ENCODE measurements at regions not wholly inside any gene's neighbourhood (a gene's known extent, or its start where the extent isn't known, plus 50 kb on each side); places are given as distances from the start of the nearest gene placed in this dataset.

DNA sequence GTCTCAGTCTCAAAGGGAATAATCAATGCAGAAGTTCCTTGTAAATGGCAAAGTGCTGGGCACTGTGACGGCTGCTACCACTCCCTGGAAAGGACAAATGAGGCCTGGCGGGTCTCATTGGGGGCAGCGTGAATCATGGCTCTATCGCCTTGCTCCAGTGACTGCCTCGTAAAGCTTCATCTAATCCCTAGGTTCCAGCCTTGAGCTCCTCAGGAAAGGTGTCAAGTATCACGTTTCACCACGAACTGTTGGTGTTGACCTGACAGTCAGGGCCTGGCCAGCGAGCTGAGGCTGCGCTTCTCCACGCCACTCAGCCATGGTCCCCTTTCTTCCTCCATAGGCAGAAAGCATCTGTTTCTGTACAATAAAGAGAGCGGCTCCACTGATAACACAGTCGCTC is 126.7 kb upstream of the ZNF32 start:
- H2AFZ ChIP-seq (ENCODE audit: low read length) = no peak overlapping the region
- H3K27me3 ChIP-seq (ENCODE audit: insufficient read depth, low read length, poor library complexity, severe bottlenecking) = no peaks in the 10 kb centered on the region
- H3K4me2 ChIP-seq (ENCODE audit: low read depth, low read length, poor library complexity, severe bottlenecking) = no peak overlapping the region
- TF ChIP-seq, protein P1, sequence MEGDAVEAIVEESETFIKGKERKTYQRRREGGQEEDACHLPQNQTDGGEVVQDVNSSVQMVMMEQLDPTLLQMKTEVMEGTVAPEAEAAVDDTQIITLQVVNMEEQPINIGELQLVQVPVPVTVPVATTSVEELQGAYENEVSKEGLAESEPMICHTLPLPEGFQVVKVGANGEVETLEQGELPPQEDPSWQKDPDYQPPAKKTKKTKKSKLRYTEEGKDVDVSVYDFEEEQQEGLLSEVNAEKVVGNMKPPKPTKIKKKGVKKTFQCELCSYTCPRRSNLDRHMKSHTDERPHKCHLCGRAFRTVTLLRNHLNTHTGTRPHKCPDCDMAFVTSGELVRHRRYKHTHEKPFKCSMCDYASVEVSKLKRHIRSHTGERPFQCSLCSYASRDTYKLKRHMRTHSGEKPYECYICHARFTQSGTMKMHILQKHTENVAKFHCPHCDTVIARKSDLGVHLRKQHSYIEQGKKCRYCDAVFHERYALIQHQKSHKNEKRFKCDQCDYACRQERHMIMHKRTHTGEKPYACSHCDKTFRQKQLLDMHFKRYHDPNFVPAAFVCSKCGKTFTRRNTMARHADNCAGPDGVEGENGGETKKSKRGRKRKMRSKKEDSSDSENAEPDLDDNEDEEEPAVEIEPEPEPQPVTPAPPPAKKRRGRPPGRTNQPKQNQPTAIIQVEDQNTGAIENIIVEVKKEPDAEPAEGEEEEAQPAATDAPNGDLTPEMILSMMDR (conservative IDR thresholded peaks at IDR 0.05; ENCODE audit: low read length) = no peak
- no peak for TF ChIP-seq EZH2phosphoT487 (IDR thresholded peaks at IDR 0.05; ENCODE audit: borderline replicate concordance)
- H3K79me2 ChIP-seq (ENCODE audit: insufficient read depth, low read length) = no peaks in the 10 kb centered on the region
- H3K9ac ChIP-seq (ENCODE audit: low read depth, low read length, poor library complexity, severe bottlenecking) = no peak overlapping the region
- H3K9me2 ChIP-seq (replicated peaks; ENCODE audit: low read depth, low read length) = no peaks in the 10 kb centered on the region
- peaks cover 7% of the 10 kb centered on the region; the same call in 1 of the 2 replicates for H3K9me3 ChIP-seq (ENCODE audit: insufficient read depth, low read depth, low read length)
- peaks cover 49% of the 10 kb centered on the region for H3K4me1 ChIP-seq (ENCODE audit: insufficient read depth, low read length, poor library complexity, severe bottlenecking)
- H3K4me3 ChIP-seq (ENCODE audit: low read length, poor library complexity, severe bottlenecking) = no peak overlapping the region
- no peaks in the 10 kb centered on the region for H3K36me3 ChIP-seq (ENCODE audit: insufficient read depth, low read length)
- no peaks in the 10 kb centered on the region for H3F3A ChIP-seq (ENCODE audit: low read depth)
- no peaks in the 10 kb centered on the region for H4K20me1 ChIP-seq (ENCODE audit: insufficient read depth, low read length, poor library complexity, severe bottlenecking)

DNA sequence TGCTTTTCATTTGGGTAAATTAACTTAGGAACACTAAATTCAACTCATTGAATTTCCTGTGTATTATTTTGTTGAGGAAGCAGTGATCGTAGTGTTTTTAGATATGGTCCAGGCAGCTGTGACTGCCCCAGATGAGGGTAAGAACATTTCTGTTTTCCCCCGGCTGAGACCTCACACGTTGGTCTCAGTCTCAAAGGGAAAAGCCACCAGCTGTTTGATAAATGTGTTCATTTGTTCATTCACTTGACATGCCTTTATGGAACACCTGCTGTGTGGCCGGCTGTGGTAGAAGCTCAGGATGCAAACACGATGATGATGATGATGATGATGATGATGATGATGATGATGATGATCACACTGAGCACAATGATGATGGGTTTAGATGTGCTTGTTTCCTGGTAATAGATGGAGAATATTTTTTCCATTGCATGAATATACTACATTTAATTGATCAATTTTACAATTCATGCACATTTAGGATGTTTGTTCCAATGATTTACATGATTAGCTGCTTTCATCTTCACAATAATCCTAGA is 125.6 kb upstream of the ZNF32 start:
- Histone ChIP-seq H3K36me3 (ENCODE audit: insufficient read depth, low read length) (no peaks in the 10 kb centered on the region), H3K4me1 (ENCODE audit: insufficient read depth, low read length, poor library complexity, severe bottlenecking) (peaks cover 39% of the 10 kb centered on the region), H3K4me3 (ENCODE audit: low read length, poor library complexity, severe bottlenecking) (no peak overlapping the region), H3F3A (ENCODE audit: low read depth) (no peaks in the 10 kb centered on the region), H3K9ac (ENCODE audit: low read depth, low read length, poor library complexity, severe bottlenecking) (peak overlapping the region; percentile 20), H2AFZ (ENCODE audit: low read length) (peak overlapping the region; percentile 72), H3K4me2 (ENCODE audit: low read depth, low read length, poor library complexity, severe bottlenecking) (peak overlapping the region; percentile 10), H3K79me2 (ENCODE audit: insufficient read depth, low read length) (no peaks in the 10 kb centered on the region), H4K20me1 (ENCODE audit: insufficient read depth, low read length, poor library complexity, severe bottlenecking) (no peaks in the 10 kb centered on the region), H3K27me3 (ENCODE audit: insufficient read depth, low read length, poor library complexity, severe bottlenecking) (no peaks in the 10 kb centered on the region), H3K9me3 (ENCODE audit: insufficient read depth, low read depth, low read length) (peaks cover 7% of the 10 kb centered on the region; the same call in 1 of the 2 replicates), H3K9me2 (replicated peaks; ENCODE audit: low read depth, low read length) (no peaks in the 10 kb centered on the region)
- TF ChIP-seq, protein P1 (conservative IDR thresholded peaks at IDR 0.05; ENCODE audit: low read length) = no peak
- no peak for TF ChIP-seq EZH2phosphoT487 (IDR thresholded peaks at IDR 0.05; ENCODE audit: borderline replicate concordance)

DNA sequence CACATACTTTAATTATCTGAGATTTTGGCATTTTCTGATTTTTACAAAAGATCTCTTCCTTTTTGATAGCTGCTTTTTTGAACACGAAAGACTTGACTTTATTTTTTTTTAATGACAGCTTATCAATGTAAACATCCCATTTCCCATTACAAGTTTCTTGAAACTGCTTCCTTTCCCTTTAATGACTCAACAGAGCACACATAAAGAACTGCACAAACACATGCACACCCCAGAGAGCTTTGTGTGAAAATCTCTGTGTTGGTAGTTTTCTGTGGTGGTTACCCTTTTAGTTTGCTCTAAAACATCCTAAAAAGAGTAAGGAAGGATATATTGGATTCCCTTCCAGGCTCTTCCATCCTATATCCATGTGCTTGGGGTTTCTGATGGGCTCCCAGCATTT is 125.1 kb upstream of the ZNF32 start:
- Histone ChIP-seq H2AFZ (ENCODE audit: low read length) (peak overlapping the region; percentile 72), H3F3A (ENCODE audit: low read depth) (no peaks in the 10 kb centered on the region), H3K4me1 (ENCODE audit: insufficient read depth, low read length, poor library complexity, severe bottlenecking) (peaks cover 33% of the 10 kb centered on the region), H3K4me2 (ENCODE audit: low read depth, low read length, poor library complexity, severe bottlenecking) (peak overlapping the region; percentile 10), H3K79me2 (ENCODE audit: insufficient read depth, low read length) (no peaks in the 10 kb centered on the region), H3K27me3 (ENCODE audit: insufficient read depth, low read length, poor library complexity, severe bottlenecking) (no peaks in the 10 kb centered on the region), H3K4me3 (ENCODE audit: low read length, poor library complexity, severe bottlenecking) (no peak overlapping the region), H3K36me3 (ENCODE audit: insufficient read depth, low read length) (no peaks in the 10 kb centered on the region), H3K9me3 (ENCODE audit: insufficient read depth, low read depth, low read length) (peaks cover 7% of the 10 kb centered on the region; the same call in 1 of the 2 replicates), H3K9ac (ENCODE audit: low read depth, low read length, poor library complexity, severe bottlenecking) (peak overlapping the region; percentile 20), H4K20me1 (ENCODE audit: insufficient read depth, low read length, poor library complexity, severe bottlenecking) (no peaks in the 10 kb centered on the region), H3K9me2 (replicated peaks; ENCODE audit: low read depth, low read length) (no peaks in the 10 kb centered on the region)
- TF ChIP-seq, protein P1 (conservative IDR thresholded peaks at IDR 0.05; ENCODE audit: low read length) = no peak
- no peak for TF ChIP-seq EZH2phosphoT487 (IDR thresholded peaks at IDR 0.05; ENCODE audit: borderline replicate concordance)
